Loucy (cell line): ENCODE measurements at regions not wholly inside any gene's neighbourhood (a gene's known extent, or its start where the extent isn't known, plus 50 kb on each side); places are given as distances from the start of the nearest gene placed in this dataset.

Experiments
- CTCF ChIP-seq: fragments of 200-600 bp; sonication (generic); conservative IDR thresholded peaks from 2 replicates; pipeline ENCODE4 v1.5.1; 2014; ENCODE audit warnings: mild to moderate bottlenecking, antibody characterized with exemption, low read length
- EZH2phosphoT487 ChIP-seq: fragments of 200-600 bp; IDR thresholded peaks from 2 replicates; pipeline ENCODE4 v1.6.1; 2018; ENCODE audit warnings: antibody characterized with exemption, mild to moderate bottlenecking, moderate library complexity, borderline replicate concordance

GRCh38 chr15:89385596-89386331, 51.1 kb upstream of the POLG start:
- TF ChIP-seq CTCF (no peak), EZH2phosphoT487 (no peak)
